ENCODE measurements at regions not wholly inside any gene's neighbourhood (a gene's known extent, or its start where the extent isn't known, plus 50 kb on each side); places are given as distances from the start of the nearest gene placed in this dataset.

DNA sequence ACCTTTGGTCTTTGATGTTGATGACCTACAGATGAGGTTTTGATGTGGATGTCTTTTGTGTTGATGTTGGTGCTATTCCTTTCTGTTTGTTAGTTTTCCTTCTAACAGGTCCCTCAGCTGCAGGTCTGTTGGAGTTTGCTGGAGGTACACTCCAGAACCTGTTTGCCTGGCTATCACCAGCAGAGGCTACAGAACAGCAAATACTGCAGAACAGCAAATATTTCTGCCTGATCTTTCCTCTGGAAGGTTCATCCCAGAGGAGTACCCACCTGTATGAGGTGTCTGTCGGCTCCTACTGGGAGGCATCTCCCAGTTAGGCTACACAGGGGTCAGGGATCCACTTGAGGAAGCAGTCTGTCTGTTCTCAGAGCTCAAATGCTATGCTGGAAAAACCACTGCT lies 694.5 kb upstream of the CDH6 start:
- TF ChIP-seq, protein P1, sequence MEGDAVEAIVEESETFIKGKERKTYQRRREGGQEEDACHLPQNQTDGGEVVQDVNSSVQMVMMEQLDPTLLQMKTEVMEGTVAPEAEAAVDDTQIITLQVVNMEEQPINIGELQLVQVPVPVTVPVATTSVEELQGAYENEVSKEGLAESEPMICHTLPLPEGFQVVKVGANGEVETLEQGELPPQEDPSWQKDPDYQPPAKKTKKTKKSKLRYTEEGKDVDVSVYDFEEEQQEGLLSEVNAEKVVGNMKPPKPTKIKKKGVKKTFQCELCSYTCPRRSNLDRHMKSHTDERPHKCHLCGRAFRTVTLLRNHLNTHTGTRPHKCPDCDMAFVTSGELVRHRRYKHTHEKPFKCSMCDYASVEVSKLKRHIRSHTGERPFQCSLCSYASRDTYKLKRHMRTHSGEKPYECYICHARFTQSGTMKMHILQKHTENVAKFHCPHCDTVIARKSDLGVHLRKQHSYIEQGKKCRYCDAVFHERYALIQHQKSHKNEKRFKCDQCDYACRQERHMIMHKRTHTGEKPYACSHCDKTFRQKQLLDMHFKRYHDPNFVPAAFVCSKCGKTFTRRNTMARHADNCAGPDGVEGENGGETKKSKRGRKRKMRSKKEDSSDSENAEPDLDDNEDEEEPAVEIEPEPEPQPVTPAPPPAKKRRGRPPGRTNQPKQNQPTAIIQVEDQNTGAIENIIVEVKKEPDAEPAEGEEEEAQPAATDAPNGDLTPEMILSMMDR (IDR thresholded peaks at IDR 0.05; ENCODE audit: extremely low read depth in 1 of 2, insufficient read depth in 1 of 2, low read depth in 1 of 2, low read length in 2 of 2) = no peak
- TF ChIP-seq POLR2A (IDR thresholded peaks at IDR 0.05; ENCODE audit: low read depth, low read length) (no peak), FOS (IDR thresholded peaks at IDR 0.05; ENCODE audit: borderline replicate concordance, insufficient read depth, low read length) (no peak), POLR2AphosphoS5 (IDR thresholded peaks at IDR 0.05; ENCODE audit: insufficient read depth, low read depth, low read length) (no peak), EZH2 (IDR thresholded peaks at IDR 0.05; ENCODE audit: borderline replicate concordance, low read depth, low read length, severe bottlenecking) (no peak), GATA2 (IDR thresholded peaks at IDR 0.05; ENCODE audit: insufficient read depth, insufficient read length, low read depth, low read length) (no peak)
- TF ChIP-seq, protein P2, sequence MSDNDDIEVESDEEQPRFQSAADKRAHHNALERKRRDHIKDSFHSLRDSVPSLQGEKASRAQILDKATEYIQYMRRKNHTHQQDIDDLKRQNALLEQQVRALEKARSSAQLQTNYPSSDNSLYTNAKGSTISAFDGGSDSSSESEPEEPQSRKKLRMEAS (IDR thresholded peaks at IDR 0.05; ENCODE audit: insufficient read depth, insufficient read length) = no peak

Measured in endothelial cell of umbilical vein (primary cell).